Germinal center (tissue), 1 donor: ENCODE measurements at regions not wholly inside any gene's neighbourhood (a gene's known extent, or its start where the extent isn't known, plus 50 kb on each side); places are given as distances from the start of the nearest gene placed in this dataset.

Experiments used
- DNase-seq: peaks from one replicate; pipeline ENCODE4 v3.0.0; 2012; ENCODE audit warnings: mixed read lengths, low spot score

DNA sequence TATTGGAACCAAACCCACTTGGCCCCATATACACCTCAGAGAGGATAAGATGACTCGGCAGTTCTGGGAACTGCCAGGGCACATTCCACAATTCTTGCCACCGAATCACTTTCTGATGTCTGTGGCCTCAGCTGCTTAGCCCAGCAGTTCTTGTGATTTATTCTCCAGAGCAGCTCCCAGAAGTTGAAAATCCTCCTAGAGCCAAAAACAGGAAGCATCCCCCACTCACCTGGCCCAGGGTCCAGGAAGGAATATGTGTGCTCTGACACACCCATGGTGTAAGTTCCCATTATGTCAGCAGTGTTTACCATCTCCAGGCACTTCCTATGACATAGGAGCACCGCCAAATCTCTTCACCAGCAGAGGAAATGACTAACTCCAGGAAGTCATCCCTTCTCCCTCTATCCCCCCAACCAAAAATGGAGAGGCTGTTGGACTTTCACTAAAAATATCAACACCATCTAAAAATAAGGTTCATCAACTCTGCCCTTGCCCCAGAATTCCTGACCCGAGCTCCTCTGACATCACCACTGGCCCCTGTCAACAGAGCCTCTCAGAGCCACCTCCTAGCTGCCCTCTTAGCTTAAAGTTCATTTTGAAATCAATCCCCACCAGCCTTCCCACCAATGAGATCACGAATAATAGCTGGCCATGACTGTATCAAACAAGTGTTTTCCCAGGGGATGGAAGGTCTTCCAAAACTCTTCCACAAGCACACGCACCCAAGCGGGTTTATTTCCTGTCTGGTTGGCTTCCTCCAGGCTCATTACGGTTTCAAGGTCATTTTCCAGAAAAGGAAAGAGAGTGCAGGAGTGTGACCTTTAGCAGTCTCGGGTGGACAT is 223.1 kb upstream of the PARD3B start:
- DNase-seq: no peak

DNA sequence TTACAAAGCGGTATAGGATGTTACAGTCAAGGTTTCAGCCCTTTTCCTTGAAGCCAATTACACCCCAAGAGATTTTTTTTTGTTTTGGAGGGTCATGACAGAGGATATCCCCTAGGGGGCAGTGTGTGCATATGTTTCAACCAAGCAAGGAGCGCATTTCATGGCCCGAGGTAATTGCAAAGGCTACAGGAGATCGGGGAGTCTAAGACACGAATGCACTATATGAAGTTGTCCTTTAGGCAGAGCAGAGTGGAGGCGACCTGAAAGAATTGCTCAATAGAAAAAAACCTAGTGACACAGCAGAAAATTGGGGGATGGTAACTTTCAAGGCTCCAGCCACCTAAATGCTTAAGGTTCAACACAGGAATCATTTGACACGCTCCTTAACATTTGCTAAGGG is 219.8 kb upstream of the PARD3B start:
- DNase-seq: peak; percentile 36

GRCh38 chr2:204328373-204328772 is 216.9 kb upstream of the PARD3B start:
- DNase-seq: no peak

DNA sequence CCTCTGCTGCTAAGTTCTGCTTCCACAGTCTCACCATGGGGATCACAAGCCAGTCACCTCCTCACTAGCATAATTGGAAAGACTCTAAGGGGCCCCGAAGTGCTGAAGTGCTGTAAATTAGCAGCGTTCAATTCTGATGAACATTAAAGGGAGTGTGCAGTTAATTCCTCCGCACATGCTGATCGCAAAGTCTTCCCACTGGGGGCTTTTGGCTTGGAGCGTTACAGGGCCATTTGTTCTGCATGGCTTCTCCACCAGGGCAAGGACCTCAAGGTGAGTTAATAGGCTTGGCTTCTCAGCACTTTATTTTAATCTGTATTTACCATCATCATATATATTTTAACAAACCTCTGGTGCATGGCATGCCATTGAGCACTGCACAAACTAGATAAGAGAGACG is 216.3 kb upstream of the PARD3B start:
- no peak for DNase-seq

- no peak for DNase-seq
Measured at GRCh38 chr2:204329532-204329931, 215.7 kb upstream of the PARD3B start.

GRCh38 chr2:204331180-204331579 is 214.1 kb upstream of the PARD3B start:
- DNase-seq: no peak

DNA sequence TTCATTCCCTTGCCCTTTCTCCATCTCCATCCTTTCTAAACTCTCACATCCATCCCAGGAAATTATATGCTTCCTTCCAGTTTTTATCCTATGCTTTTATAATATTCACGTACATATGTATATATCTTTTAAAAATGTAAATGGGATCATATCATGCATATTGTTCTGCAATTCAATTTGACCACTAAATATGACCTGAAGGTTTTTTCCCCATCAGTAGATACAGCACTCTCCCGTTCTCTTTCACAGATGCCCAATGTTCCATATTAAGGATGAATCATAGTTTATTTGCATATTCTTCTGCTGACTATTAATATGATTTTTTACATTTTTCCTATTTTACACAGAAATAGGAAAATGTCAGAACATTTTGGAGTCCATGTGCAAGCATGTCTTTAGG is 213.3 kb upstream of the PARD3B start:
- no peak for DNase-seq

DNA sequence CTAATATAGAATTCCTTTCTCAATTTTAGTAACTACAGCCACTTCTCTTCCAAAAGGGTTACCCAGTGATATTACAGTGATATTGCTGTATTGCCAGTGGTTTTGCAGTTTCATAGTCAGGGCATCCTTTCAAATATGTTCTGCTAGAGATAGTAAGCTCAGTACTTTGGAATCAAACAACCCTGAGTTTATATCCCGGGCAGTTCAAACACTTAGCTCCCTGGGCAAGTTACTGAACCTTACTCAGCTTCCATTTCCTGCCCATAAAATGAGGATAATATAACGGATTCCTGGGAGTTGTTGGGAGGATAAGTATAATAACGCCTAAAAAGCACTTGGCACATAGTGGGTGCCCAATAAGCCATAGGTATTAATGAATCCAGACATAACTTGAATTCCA is 212.6 kb upstream of the PARD3B start:
- no peak for DNase-seq

DNA sequence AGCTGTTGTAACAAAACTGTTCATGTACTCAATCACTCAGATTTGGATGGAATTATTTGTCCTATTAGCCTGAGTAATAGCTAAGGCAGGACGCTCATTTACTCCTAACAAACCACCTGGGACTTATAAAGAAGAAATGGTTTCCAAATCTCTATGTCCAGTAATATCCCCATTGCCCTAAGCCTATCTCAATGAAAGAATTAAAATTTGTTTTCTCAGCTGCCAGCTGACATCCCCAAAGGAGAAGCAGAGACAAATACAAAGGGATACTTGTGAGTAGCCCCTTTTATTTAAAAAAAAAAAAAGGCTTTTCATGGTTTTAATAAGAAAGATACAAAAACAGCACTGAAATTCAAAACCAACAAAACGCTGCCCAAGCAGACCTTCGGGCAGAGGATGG is 211.4 kb upstream of the PARD3B start:
- no peak for DNase-seq

DNA sequence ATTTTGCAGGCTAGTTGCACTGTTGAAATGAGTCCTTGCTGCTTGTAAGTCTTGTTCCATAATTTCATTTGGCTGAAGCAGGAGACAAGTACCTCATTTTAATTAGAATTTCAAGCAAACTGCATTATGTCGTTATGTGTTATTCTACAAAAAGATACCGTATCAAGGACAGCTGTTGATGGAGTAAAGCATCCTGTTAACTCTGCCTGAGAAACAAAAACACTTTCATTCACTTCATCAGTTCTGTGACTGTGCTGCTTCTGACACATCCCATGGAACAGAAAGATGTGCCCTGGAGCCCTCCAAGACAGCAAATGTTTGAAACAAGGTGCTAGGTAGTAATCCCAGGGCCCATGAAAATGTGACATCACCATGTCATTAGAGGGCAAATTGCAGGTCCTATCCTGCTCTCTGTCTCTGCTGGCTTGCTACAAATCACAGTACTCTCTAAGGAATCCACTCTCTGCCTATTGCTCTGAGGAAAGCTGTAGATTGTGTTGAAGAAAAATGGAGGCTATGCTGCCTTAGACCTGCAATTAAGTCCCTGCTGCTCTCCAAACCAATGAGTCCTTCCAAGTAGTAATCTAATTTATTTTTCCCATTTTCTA is 209.7 kb upstream of the PARD3B start:
- no peak for DNase-seq

- no peak for DNase-seq
Measured at GRCh38 chr2:204336153-204336744, 209.0 kb upstream of the PARD3B start.

GRCh38 chr2:204337638-204338037 is 207.6 kb upstream of the PARD3B start:
- DNase-seq: no peak

DNA sequence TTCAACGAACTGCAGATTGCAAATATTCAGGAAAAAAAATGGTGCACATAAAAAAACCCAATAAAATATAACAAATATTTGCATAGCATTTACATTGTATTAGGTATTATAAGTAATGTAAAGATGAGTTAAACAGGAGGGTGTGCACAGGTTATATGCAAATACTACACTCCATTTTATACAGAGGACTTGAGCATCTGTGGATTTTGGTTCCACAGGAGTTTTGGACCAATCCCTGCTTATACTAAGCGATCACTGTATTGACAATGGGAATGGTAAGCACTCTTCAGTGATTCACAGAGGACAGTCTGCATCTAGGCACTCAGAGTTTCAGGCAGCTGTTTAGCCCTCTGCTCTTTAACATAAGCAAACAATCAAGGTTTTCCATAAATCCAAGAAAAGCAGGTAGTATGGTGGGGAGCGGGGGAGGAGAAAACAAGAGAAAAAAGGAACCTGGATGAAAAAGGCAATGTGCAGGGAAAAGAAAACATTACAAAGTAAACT is 206.0 kb upstream of the PARD3B start:
- no peak for DNase-seq

- no peak for DNase-seq
Measured at GRCh38 chr2:204340511-204340910, 204.8 kb upstream of the PARD3B start.

DNA sequence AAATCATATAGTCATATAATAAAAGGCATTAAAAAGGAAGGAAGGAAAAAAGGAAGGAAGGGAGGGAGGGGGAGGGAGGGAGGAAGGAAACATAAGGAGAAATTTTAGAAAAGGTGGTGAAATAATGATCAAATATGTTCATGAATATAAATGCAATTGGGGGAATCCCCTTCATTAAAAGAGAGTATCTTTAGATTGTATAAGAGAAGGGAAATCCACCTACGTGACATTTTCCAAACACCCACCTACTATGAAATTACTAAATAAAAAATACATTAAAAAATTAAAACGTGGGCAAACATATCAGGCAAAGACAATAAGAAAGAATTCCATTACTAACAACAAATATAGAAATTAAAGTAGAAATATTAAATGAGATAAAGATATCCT is 203.4 kb upstream of the PARD3B start:
- no peak for DNase-seq

GRCh38 chr2:204343685-204344084 is 201.6 kb upstream of the PARD3B start:
- no peak for DNase-seq

DNA sequence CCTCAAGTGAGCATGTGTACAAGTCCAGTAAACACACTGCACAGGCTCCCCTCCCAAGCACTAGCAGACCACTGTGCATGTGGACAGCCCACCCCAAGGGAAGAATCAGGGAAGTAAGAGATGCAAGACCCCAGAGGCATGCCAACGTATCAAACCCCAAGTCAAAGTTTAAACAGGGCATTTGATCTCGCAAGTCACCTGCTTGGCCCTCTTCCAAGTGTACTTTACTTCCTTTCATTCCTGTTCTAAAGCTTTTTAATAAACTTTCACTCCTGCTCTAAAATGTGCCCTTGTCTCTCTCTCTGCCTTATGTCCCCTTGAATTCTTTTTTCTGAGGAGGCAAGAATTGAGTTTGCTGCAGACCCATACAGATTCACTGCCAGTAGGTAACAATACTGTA is 201.2 kb upstream of the PARD3B start:
- DNase-seq: no peak

- no peak for DNase-seq
Measured at GRCh38 chr2:204346906-204347305, 198.4 kb upstream of the PARD3B start.

GRCh38 chr2:204353823-204354222 is 191.5 kb upstream of the PARD3B start:
- DNase-seq: no peak

GRCh38 chr2:204354442-204354856 is 190.8 kb upstream of the PARD3B start:
- no peak for DNase-seq

- DNase-seq: no peak
Measured at GRCh38 chr2:204355688-204356087, 189.6 kb upstream of the PARD3B start.

DNA sequence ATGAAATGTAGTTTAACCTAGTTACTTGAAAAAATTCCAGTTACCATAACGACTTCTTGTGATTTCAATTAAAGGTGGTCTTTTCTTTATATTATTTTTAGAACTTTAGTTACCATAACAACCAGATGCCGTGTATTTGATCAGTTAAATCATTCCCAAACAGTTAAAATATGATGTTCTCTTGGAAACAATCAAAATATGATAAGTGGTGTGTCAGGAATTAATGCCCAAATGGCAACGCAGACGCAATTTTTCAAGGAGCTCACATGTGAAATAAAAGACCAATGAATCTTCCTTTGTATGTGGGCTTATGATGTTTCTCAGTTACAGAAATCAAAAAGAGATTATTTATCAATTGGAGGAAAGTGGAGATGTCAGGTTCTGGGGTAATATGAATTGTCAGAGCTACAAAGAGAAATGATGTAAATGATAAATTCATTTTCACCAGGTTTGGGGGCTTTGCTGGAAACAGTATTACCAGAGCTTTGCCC is 189.1 kb upstream of the PARD3B start:
- no peak for DNase-seq

- no peak for DNase-seq
Measured at GRCh38 chr2:204357286-204357685, 188.0 kb upstream of the PARD3B start.
